ENCODE measurements at regions not wholly inside any gene's neighbourhood (a gene's known extent, or its start where the extent isn't known, plus 50 kb on each side); places are given as distances from the start of the nearest gene placed in this dataset.

DNA sequence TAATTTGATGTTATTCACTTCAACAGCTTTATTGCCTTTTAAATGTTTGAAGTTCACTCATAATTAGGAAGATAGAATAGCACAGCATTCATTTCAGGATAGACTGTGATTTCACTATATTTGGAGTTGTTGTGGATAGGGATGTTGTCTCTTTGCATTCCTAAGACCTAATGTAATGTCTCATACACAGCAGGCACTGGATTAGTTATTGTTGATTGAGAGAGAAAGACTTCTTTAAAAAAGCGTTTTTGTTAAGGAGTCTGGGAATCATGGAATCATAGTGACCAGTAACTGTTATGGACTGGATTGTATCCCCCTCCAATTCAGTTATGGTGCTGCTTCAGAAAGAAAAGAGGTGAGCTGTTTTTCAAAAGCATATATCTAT, 122.0 kb downstream of the USP22 start:
- H3K27me3 ChIP-seq = no peaks in the 10 kb centered on the region
- 21 to 32% methylated on average over 1 of the region's 1 CpG for WGBS, 2 donors
- ATAC-seq = peak in 1 of 4 donors; percentile 30
- intact Hi-C loops (cut with DNase I) = no loop called here
- TF ChIP-seq CTCF (IDR thresholded peaks at IDR 0.05) = no peak
- FAIRE-seq = no peak
- DNase-seq = no peak
- no peak overlapping the region for H3K4me3 ChIP-seq
- no peaks in the 10 kb centered on the region for H3K36me3 ChIP-seq
- H3K9me3 ChIP-seq = no peaks in the 10 kb centered on the region
- H3K4me1 ChIP-seq = no peaks in the 10 kb centered on the region
- H3K27ac ChIP-seq = no peak overlapping the region

DNA sequence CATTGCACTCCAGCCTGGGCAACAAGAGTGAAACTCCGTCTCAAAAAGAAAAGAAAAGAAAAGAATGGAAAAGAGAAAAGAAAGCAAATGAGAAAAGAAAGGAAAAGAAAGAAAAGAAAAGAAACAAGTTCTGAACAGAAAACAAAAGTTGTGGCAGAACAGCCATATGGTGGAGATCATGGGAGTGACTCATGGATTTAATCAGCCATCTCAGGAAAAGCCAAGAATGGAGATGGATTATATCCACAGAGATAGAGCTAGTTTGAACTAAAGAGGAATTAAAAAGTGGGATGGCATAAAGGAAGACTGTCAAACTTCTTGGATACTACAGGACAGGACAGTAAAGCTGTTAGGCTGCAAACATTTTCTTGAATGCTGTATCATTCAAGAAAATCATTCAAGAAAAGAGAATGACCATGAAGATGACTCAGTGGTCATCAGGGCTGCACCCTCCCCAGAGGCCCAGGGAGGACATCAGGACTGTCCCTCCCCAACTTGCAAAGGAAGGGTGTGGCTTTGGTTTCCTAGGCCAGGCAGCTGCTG, 120.6 kb downstream of the USP22 start:
- H3K9me3 ChIP-seq = no peaks in the 10 kb centered on the region
- no peak overlapping the region for H3K4me3 ChIP-seq
- no peaks in the 10 kb centered on the region for H3K27me3 ChIP-seq
- no peak for TF ChIP-seq CTCF (IDR thresholded peaks at IDR 0.05)
- H3K27ac ChIP-seq = no peak overlapping the region
- no peak for FAIRE-seq
- peak in 1 of 4 donors; percentile 35 for ATAC-seq
- no peaks in the 10 kb centered on the region for H3K36me3 ChIP-seq
- no peaks in the 10 kb centered on the region for H3K4me1 ChIP-seq
- intact Hi-C loops (cut with DNase I) = no loop called here
- 58 to 69% methylated on average over 1 of the region's 1 CpG for WGBS, 2 donors
- no peak for DNase-seq

DNA sequence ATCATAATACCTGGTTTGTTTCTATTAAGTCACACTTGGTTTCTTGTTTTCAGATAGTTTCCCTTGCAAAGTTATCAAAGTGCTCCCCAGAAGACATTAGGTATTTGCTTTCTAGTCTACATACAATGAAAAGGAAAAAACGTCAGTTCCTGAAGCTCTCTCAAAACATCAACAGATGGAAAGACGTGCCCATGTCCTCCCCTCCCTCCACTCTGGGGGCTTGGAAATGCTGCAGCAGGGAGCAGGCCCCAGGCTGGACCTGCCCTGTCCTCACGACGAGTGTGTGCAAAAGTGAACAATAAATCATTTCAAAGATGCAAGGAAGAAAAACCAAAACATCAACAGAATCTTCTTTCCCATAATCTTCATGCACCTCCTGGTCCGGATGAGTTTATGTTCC, 118.5 kb downstream of the USP22 start:
- no peaks in the 10 kb centered on the region for H3K9me3 ChIP-seq
- no peak overlapping the region for H3K27ac ChIP-seq
- no peaks in the 10 kb centered on the region for H3K36me3 ChIP-seq
- no peak for TF ChIP-seq CTCF (IDR thresholded peaks at IDR 0.05)
- intact Hi-C loops (cut with DNase I) = no loop called here
- DNase-seq = no peak
- no peak for ATAC-seq
- H3K4me1 ChIP-seq = no peaks in the 10 kb centered on the region
- 64 to 67% methylated on average over 5 of the region's 5 CpGs for WGBS, 2 donors
- H3K4me3 ChIP-seq = no peak overlapping the region
- FAIRE-seq = no peak
- H3K27me3 ChIP-seq = no peaks in the 10 kb centered on the region

- no peaks in the 10 kb centered on the region for H3K36me3 ChIP-seq
- ATAC-seq (no peak), DNase-seq (no peak), FAIRE-seq (peak; percentile 96)
- H3K27me3 ChIP-seq = no peaks in the 10 kb centered on the region
- TF ChIP-seq CTCF (IDR thresholded peaks at IDR 0.05) = no peak
- H3K4me3 ChIP-seq = no peak overlapping the region
- 83 to 88% methylated on average over 3 of the region's 3 CpGs for WGBS, 2 donors
- H3K27ac ChIP-seq = no peak overlapping the region
- H3K4me1 ChIP-seq = no peaks in the 10 kb centered on the region
- no peaks in the 10 kb centered on the region for H3K9me3 ChIP-seq
- intact Hi-C loops (cut with DNase I) = no loop called here
Observed at GRCh38 chr17:20925091-20925490, 117.7 kb downstream of the USP22 start.

DNA sequence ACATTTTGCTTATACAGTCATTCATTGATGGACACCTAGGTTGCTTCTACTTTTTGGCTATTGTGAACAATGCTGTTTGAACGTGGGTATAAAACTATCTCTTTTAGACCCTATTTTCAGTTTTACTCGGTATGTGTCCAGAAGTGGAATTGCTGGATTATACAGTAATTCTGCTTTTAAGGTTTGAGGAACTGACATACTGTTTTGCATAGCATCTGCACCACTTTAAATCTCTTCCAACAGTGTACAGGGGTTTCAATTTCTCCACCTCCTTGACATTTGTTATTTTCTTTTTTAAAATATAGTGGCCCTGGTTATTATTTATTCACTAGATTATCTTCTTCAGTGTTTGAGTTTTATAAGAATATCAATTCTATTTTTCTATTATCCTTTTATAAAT, 116.9 kb downstream of the USP22 start:
- WGBS, 2 donors = 63 to 70% methylated on average over 2 of the region's 2 CpGs
- no peak for DNase-seq
- ATAC-seq = no peak
- TF ChIP-seq CTCF (IDR thresholded peaks at IDR 0.05) = no peak
- Histone ChIP-seq H3K27ac (no peak overlapping the region), H3K27me3 (no peaks in the 10 kb centered on the region), H3K4me3 (no peak overlapping the region), H3K9me3 (no peaks in the 10 kb centered on the region), H3K36me3 (no peaks in the 10 kb centered on the region), H3K4me1 (no peaks in the 10 kb centered on the region)
- intact Hi-C loops (cut with DNase I) = no loop called here
- no peak for FAIRE-seq

All from pancreas (tissue), 10 donors.